ENCODE measurements at regions not wholly inside any gene's neighbourhood (a gene's known extent, or its start where the extent isn't known, plus 50 kb on each side); places are given as distances from the start of the nearest gene placed in this dataset.

GRCh38 chrX:40175511-40176350 is 78.0 kb upstream of the BCOR start:
- H3K36me3 ChIP-seq (ENCODE audit: control insufficient read depth, insufficient read depth, low read length): no peaks in the 10 kb centered on the region
- no peak for TF ChIP-seq CTCF (IDR thresholded peaks at IDR 0.05; ENCODE audit: insufficient read depth, low read depth, low read length)
- ChIA-PET CTCF (no interaction called here), POLR2A (no interaction called here)
- no peak for DNase-seq (ENCODE audit: low read depth)
- no peaks in the 10 kb centered on the region for H3K27me3 ChIP-seq (ENCODE audit: control insufficient read depth, insufficient read depth, low read length)
- H3K4me3 ChIP-seq (ENCODE audit: low read depth, low read length): peak overlapping the region; percentile 49

- no peak for TF ChIP-seq CTCF (IDR thresholded peaks at IDR 0.05; ENCODE audit: insufficient read depth, low read depth, low read length)
Measured at GRCh38 chrX:40174854-40175510, 77.2 kb upstream of the BCOR start.

GRCh38 chrX:40174001-40174853 is 76.5 kb upstream of the BCOR start:
- POLR2A ChIA-PET: no interaction called here
- no peak for DNase-seq (ENCODE audit: low read depth)
- no peaks in the 10 kb centered on the region for H3K36me3 ChIP-seq (ENCODE audit: control insufficient read depth, insufficient read depth, low read length)
- no peak overlapping the region for H3K4me3 ChIP-seq (ENCODE audit: low read depth, low read length)
- H3K27me3 ChIP-seq (ENCODE audit: control insufficient read depth, insufficient read depth, low read length): no peaks in the 10 kb centered on the region
- TF ChIP-seq CTCF (IDR thresholded peaks at IDR 0.05; ENCODE audit: insufficient read depth, low read depth, low read length): 0 out of 2 replicates have a peak, but pooled peaks have one; percentile 3
- CTCF ChIA-PET: no interaction called here

More at GRCh38 chrX:40174854-40175510, 77.2 kb upstream of the BCOR start:
- Histone ChIP-seq H3K27me3 (ENCODE audit: control insufficient read depth, insufficient read depth, low read length) (no peaks in the 10 kb centered on the region), H3K36me3 (ENCODE audit: control insufficient read depth, insufficient read depth, low read length) (no peaks in the 10 kb centered on the region), H3K4me3 (ENCODE audit: low read depth, low read length) (peak overlapping the region; percentile 49)
- POLR2A ChIA-PET: no interaction called here
- DNase-seq (ENCODE audit: low read depth): no peak
- CTCF ChIA-PET: no interaction called here

- Histone ChIP-seq H3K4me3 (ENCODE audit: low read depth, low read length) (no peak overlapping the region), H3K27me3 (ENCODE audit: control insufficient read depth, insufficient read depth, low read length) (no peaks in the 10 kb centered on the region), H3K36me3 (ENCODE audit: control insufficient read depth, insufficient read depth, low read length) (no peaks in the 10 kb centered on the region)
- TF ChIP-seq CTCF (IDR thresholded peaks at IDR 0.05; ENCODE audit: insufficient read depth, low read depth, low read length): no peak
- DNase-seq (ENCODE audit: low read depth): no peak
- ChIA-PET CTCF (no interaction called here), POLR2A (no interaction called here)
Measured at GRCh38 chrX:40173143-40174000, 75.6 kb upstream of the BCOR start.

Data from BJ (cell line).